ENCODE measurements at regions not wholly inside any gene's neighbourhood (a gene's known extent, or its start where the extent isn't known, plus 50 kb on each side); places are given as distances from the start of the nearest gene placed in this dataset.

DNA sequence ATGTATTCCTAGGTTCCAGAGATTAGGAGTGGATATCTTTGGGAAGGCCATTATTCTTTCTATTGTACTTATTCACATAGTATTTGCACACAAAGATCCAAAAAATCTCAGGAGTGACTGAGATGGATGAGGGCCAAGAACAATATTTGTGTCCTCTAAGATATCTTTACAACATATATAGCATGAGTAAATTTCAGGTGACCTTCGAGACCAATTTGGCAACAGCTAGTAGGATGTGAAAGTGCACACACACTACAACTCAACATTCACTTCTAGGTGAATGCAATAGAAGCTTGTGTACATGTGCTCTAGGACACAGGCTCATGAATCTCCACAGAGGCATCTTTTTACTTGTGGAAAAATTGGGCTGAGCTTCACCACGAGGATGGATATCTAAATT is 224.0 kb downstream of the C1orf94 start:
- TF ChIP-seq, protein P1, sequence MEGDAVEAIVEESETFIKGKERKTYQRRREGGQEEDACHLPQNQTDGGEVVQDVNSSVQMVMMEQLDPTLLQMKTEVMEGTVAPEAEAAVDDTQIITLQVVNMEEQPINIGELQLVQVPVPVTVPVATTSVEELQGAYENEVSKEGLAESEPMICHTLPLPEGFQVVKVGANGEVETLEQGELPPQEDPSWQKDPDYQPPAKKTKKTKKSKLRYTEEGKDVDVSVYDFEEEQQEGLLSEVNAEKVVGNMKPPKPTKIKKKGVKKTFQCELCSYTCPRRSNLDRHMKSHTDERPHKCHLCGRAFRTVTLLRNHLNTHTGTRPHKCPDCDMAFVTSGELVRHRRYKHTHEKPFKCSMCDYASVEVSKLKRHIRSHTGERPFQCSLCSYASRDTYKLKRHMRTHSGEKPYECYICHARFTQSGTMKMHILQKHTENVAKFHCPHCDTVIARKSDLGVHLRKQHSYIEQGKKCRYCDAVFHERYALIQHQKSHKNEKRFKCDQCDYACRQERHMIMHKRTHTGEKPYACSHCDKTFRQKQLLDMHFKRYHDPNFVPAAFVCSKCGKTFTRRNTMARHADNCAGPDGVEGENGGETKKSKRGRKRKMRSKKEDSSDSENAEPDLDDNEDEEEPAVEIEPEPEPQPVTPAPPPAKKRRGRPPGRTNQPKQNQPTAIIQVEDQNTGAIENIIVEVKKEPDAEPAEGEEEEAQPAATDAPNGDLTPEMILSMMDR (IDR thresholded peaks at IDR 0.05) = no peak
- TF ChIP-seq RFX5 (IDR thresholded peaks at IDR 0.05) (no peak), CBX8 (IDR thresholded peaks at IDR 0.05) (no peak), FOSB (CRISPR knock-in tag; IDR thresholded peaks at IDR 0.05) (no peak), ESRRA (IDR thresholded peaks at IDR 0.05; ENCODE audit: borderline replicate concordance, low read length) (no peak), CEBPB (IDR thresholded peaks at IDR 0.05) (no peak)
- TF ChIP-seq, protein P2, sequence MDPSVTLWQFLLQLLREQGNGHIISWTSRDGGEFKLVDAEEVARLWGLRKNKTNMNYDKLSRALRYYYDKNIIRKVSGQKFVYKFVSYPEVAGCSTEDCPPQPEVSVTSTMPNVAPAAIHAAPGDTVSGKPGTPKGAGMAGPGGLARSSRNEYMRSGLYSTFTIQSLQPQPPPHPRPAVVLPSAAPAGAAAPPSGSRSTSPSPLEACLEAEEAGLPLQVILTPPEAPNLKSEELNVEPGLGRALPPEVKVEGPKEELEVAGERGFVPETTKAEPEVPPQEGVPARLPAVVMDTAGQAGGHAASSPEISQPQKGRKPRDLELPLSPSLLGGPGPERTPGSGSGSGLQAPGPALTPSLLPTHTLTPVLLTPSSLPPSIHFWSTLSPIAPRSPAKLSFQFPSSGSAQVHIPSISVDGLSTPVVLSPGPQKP (IDR thresholded peaks at IDR 0.05; ENCODE audit: low read depth, low read length) = no peak
- TF ChIP-seq, protein P3, sequence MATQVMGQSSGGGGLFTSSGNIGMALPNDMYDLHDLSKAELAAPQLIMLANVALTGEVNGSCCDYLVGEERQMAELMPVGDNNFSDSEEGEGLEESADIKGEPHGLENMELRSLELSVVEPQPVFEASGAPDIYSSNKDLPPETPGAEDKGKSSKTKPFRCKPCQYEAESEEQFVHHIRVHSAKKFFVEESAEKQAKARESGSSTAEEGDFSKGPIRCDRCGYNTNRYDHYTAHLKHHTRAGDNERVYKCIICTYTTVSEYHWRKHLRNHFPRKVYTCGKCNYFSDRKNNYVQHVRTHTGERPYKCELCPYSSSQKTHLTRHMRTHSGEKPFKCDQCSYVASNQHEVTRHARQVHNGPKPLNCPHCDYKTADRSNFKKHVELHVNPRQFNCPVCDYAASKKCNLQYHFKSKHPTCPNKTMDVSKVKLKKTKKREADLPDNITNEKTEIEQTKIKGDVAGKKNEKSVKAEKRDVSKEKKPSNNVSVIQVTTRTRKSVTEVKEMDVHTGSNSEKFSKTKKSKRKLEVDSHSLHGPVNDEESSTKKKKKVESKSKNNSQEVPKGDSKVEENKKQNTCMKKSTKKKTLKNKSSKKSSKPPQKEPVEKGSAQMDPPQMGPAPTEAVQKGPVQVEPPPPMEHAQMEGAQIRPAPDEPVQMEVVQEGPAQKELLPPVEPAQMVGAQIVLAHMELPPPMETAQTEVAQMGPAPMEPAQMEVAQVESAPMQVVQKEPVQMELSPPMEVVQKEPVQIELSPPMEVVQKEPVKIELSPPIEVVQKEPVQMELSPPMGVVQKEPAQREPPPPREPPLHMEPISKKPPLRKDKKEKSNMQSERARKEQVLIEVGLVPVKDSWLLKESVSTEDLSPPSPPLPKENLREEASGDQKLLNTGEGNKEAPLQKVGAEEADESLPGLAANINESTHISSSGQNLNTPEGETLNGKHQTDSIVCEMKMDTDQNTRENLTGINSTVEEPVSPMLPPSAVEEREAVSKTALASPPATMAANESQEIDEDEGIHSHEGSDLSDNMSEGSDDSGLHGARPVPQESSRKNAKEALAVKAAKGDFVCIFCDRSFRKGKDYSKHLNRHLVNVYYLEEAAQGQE (IDR thresholded peaks at IDR 0.05) = no peak
- TF ChIP-seq, protein P4, sequence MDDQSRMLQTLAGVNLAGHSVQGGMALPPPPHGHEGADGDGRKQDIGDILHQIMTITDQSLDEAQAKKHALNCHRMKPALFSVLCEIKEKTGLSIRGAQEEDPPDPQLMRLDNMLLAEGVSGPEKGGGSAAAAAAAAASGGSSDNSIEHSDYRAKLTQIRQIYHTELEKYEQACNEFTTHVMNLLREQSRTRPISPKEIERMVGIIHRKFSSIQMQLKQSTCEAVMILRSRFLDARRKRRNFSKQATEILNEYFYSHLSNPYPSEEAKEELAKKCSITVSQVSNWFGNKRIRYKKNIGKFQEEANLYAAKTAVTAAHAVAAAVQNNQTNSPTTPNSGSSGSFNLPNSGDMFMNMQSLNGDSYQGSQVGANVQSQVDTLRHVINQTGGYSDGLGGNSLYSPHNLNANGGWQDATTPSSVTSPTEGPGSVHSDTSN (IDR thresholded peaks at IDR 0.05) = no peak
